ENCODE measurements at regions not wholly inside any gene's neighbourhood (a gene's known extent, or its start where the extent isn't known, plus 50 kb on each side); places are given as distances from the start of the nearest gene placed in this dataset.

GRCh38 chr18:54080858-54081257 is 143.6 kb downstream of the MBD2 start:
- DNase-seq (ENCODE audit: extremely low read depth, low read depth), result no peak
- no peak for TF ChIP-seq CTCF (IDR thresholded peaks at IDR 0.05; ENCODE audit: low read depth, low read length)

DNA sequence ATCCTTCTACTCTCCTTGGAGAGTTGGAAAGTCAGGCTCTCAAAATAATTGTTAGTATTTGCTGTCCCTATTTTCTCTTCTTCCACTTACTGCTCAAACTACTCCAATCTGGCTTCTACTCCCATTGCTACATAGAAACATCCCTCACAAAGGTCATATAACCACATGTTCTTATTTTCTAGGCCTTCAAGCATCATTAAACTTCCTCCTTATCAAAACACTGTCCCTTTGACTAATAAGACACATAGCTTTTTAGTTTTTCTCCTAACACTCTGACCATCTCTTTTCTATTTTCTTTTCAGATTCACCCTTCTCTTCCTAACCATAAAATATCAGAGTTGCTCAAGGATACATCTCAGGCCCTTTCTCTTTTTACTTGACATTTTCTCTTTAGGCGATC is 148.3 kb downstream of the MBD2 start:
- DNase-seq (ENCODE audit: extremely low read depth, low read depth), result no peak
- no peak for TF ChIP-seq CTCF (IDR thresholded peaks at IDR 0.05; ENCODE audit: low read depth, low read length)

DNA sequence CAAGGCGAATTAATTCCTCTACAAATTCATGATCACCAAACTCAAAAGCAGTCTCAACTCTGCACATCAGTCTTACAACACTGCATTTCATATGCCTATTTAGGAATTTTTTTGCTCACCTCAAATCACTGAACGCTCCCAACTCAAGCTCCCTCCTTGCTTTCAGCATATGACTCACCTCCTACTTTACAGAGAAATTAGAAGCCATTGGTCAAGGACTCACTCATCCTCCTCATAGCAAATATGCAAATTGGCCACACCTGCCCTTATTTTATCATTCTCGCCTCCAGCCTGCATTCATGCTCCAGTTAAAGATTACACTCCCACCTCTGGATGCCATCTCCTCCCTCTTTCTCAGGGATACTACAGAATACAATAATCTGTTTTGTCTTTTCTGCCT is 148.8 kb downstream of the MBD2 start:
- no peak for DNase-seq (ENCODE audit: extremely low read depth, low read depth)
- TF ChIP-seq CTCF (IDR thresholded peaks at IDR 0.05; ENCODE audit: low read depth, low read length), result no peak

- DNase-seq (ENCODE audit: extremely low read depth, low read depth), result no peak
- TF ChIP-seq CTCF (IDR thresholded peaks at IDR 0.05; ENCODE audit: low read depth, low read length), result no peak
Measured at GRCh38 chr18:54069729-54070128, 154.7 kb downstream of the MBD2 start.

DNA sequence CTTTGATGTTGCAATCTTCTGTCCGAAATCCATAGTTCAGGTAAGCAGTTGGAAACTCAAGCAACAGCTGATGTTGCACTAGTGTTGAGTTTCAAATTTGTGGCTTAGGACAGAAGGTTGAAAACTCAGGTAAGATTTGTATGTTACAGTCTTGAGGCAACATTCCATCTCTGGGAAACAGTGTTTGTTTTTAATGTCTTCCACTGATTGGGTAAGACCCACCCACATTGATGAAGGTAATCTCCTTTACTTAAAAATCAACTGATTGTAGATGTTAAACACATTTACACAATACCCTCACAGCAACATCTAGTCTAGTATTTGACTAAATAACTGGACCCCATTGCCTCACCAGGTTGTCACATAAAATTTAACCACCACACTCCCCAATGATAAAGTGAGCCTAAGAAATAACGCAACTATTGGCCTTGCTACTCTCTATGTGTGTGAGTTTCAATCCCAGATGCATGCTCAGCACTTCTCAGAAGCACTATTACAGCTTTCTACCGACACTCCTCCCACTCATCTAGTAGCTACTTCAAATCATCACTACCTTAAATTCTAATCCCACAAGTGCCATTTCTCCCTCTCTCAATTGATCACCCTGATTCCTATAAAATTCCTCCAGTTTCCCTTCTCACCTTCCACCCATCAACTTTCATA is 164.0 kb downstream of the MBD2 start:
- DNase-seq (ENCODE audit: extremely low read depth, low read depth), result no peak
- TF ChIP-seq CTCF (IDR thresholded peaks at IDR 0.05; ENCODE audit: low read depth, low read length), result no peak

- no peak for TF ChIP-seq CTCF (IDR thresholded peaks at IDR 0.05; ENCODE audit: low read depth, low read length)
- no peak for DNase-seq (ENCODE audit: extremely low read depth, low read depth)
Measured at GRCh38 chr18:54052732-54053429, 171.6 kb downstream of the MBD2 start.

DNA sequence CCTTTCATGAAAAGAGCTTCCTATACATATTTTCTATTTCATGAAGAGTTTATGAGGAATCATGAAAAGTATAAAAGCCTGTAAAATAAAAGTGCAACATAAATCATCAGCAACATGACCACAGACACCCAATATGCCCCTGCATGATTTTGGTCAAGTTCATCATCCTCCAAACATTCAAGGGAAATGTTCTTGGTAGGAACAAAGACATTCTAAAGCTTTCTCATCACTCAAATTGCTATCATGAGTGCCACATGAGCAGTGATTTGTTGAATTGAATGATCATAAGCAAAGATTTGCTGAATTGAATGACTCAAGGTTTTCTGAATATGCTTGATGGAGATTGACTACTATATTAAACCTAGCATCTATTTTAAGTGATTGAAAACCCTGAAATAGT is 172.2 kb downstream of the MBD2 start:
- TF ChIP-seq CTCF (IDR thresholded peaks at IDR 0.05; ENCODE audit: low read depth, low read length), result no peak
- DNase-seq (ENCODE audit: extremely low read depth, low read depth), result no peak

Data from AG09319 (cell line).